ENCODE measurements at regions not wholly inside any gene's neighbourhood (a gene's known extent, or its start where the extent isn't known, plus 50 kb on each side); places are given as distances from the start of the nearest gene placed in this dataset.

DNA sequence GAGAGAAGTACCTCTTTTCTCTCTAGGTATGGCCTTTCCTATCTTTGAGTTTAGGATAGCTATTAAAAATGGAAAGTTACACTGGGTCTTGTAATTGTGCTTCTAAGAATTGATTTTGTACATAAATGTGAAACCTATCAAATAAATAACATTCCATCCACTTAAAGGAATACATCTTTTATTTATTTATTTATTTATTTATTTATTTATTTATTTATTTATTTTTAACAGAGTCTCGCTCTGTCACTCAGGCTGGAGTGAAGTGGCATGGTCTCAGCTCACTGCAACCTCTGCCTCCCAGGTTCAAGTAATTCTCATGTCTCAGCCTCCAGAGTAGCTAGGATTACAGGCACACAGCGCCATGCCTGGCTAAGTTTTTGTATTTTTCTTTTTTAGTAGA lies 1114.0 kb upstream of the EEF2KMT start:
- H3K9me3 ChIP-seq = no peaks in the 10 kb centered on the region
- no peak overlapping the region for H3K27ac ChIP-seq
- no peaks in the 10 kb centered on the region for H3K27me3 ChIP-seq
- H3K36me3 ChIP-seq = no peaks in the 10 kb centered on the region
- no peak for DNase-seq (ENCODE audit: low spot score)
- no peaks in the 10 kb centered on the region for H3K4me1 ChIP-seq
- no peak overlapping the region for H3K4me3 ChIP-seq
- TF ChIP-seq, protein P1, sequence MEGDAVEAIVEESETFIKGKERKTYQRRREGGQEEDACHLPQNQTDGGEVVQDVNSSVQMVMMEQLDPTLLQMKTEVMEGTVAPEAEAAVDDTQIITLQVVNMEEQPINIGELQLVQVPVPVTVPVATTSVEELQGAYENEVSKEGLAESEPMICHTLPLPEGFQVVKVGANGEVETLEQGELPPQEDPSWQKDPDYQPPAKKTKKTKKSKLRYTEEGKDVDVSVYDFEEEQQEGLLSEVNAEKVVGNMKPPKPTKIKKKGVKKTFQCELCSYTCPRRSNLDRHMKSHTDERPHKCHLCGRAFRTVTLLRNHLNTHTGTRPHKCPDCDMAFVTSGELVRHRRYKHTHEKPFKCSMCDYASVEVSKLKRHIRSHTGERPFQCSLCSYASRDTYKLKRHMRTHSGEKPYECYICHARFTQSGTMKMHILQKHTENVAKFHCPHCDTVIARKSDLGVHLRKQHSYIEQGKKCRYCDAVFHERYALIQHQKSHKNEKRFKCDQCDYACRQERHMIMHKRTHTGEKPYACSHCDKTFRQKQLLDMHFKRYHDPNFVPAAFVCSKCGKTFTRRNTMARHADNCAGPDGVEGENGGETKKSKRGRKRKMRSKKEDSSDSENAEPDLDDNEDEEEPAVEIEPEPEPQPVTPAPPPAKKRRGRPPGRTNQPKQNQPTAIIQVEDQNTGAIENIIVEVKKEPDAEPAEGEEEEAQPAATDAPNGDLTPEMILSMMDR (IDR thresholded peaks at IDR 0.05) = no peak

DNA sequence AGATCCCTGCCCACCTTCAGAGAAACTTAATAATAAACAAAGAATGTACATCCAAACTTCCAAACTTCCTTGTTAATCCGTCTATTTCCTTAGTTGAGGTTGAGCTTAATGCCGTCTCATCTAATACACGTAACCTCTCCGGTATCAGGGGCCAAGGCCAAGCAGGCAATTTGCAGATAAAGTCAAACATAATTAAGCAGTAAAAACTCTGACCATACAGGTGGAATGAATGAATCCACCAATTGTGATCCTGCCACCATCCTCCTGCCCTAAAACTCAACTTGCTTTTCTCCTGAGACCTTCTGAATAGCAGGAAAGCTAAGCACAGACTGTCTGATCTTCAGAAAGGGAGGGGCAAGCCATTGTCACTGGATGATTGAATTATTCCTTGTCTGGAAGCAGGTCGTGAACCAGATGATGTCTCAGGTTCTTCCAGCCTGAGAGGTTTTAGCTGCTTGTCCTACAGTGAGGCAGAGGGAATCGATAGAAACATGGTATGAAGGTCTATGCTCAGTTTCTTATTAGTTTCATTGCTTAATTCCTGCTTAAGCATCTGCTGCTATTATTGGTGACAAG lies 1111.8 kb upstream of the EEF2KMT start:
- Histone ChIP-seq H3K27ac (no peak overlapping the region), H3K4me3 (no peak overlapping the region), H3K27me3 (no peaks in the 10 kb centered on the region), H3K4me1 (no peaks in the 10 kb centered on the region), H3K36me3 (no peaks in the 10 kb centered on the region), H3K9me3 (no peaks in the 10 kb centered on the region)
- DNase-seq (ENCODE audit: low spot score) = no peak
- TF ChIP-seq, protein P1 (IDR thresholded peaks at IDR 0.05) = no peak

DNA sequence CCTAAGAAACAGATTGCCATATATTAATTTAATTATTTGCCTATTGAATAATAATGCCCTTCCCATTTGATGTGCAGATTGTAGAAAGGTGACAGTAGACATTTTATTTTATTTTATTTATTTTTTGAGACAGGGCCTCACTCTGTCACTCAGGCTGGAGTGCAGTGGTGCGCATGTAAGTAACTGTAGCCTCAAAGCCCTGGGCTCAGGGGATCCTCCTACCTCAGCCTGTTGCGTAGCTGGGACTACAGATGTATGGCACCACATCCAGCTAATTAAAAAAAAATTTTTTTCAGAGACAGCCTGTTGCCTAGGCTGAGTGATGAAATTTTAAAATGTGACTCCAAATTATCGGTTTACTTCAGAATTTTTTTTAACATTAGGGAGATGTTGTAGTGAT lies 1110.0 kb upstream of the EEF2KMT start:
- Histone ChIP-seq H3K9me3 (no peaks in the 10 kb centered on the region), H3K27ac (no peak overlapping the region), H3K4me1 (no peaks in the 10 kb centered on the region), H3K36me3 (no peaks in the 10 kb centered on the region), H3K27me3 (no peaks in the 10 kb centered on the region), H3K4me3 (no peak overlapping the region)
- no peak for DNase-seq (ENCODE audit: low spot score)
- TF ChIP-seq, protein P1 (IDR thresholded peaks at IDR 0.05) = no peak

DNA sequence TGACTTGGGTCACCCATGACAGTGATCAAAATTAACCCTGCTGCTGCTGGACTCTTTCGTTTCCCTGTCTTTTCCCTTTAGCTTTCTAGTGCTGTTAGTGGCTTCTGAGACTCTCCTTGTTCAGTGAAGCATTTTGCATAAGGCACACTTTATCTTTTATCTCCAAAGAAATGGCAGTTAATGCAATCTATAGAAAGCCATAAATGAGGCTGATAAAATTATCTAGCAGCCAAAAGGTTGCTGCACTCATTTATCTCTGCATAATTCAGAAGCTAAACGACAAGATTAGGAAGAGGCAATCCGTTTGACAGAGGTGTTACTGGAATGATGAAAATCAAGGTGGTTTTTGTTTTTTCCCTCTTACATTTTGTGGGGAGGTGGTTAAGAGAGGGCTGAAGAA lies 1109.5 kb upstream of the EEF2KMT start:
- TF ChIP-seq, protein P1 (IDR thresholded peaks at IDR 0.05) = no peak
- H3K4me1 ChIP-seq = no peaks in the 10 kb centered on the region
- no peak for DNase-seq (ENCODE audit: low spot score)
- H3K36me3 ChIP-seq = no peaks in the 10 kb centered on the region
- no peak overlapping the region for H3K27ac ChIP-seq
- no peaks in the 10 kb centered on the region for H3K9me3 ChIP-seq
- H3K4me3 ChIP-seq = no peak overlapping the region
- no peaks in the 10 kb centered on the region for H3K27me3 ChIP-seq

DNA sequence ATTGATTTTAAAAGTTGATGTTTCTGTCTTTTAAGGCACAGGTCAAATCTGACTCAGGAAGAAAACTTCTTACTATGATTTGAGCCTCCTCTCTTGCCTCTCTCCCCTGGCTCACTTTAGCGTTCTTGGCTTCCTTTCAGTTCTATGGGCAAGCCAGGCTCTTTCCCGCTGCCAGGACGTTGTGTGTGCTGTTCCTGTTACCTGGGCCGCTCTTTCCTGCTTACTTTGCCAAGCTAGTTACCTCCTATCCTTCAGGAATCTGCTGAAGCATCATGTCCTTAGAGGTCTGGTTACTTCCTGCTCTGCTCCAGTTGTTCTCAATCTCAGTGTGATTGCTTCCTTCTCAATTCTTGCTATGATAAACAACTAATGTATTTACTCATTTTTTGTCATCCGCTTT lies 1108.5 kb upstream of the EEF2KMT start:
- TF ChIP-seq, protein P1 (IDR thresholded peaks at IDR 0.05) = no peak
- no peak for DNase-seq (ENCODE audit: low spot score)

DNA sequence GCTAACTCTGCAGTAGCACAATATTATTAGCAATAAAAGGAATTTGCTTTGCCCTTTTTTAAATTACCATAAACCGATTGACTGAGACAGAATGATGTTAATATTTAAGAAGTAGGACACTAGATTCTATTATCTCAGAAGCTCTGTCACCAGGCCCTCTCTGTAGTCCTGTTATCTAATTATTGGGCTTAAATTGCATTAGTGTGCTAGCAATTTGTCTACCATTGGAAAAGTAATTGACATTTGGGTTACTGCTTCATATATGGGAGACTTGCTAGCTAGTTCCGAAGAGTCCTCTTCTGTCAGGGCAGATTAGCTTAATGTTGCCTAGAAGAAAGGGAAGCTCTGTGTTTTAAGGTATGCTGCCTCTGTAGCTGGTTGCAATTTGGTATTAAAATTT lies 1107.3 kb upstream of the EEF2KMT start:
- Histone ChIP-seq H3K27ac (no peak overlapping the region), H3K27me3 (no peaks in the 10 kb centered on the region), H3K4me1 (no peaks in the 10 kb centered on the region), H3K9me3 (no peaks in the 10 kb centered on the region), H3K36me3 (no peaks in the 10 kb centered on the region), H3K4me3 (no peak overlapping the region)
- TF ChIP-seq, protein P1 (IDR thresholded peaks at IDR 0.05) = no peak
- DNase-seq (ENCODE audit: low spot score) = no peak

More for the DNA sequence above, 1108.5 kb upstream of the EEF2KMT start:
- Histone ChIP-seq H3K9me3 (no peaks in the 10 kb centered on the region), H3K27ac (no peak overlapping the region), H3K36me3 (no peaks in the 10 kb centered on the region), H3K4me1 (no peaks in the 10 kb centered on the region), H3K4me3 (no peak overlapping the region), H3K27me3 (no peaks in the 10 kb centered on the region)

Data from right atrium auricular region (tissue), 2 donors.